Activated CD8-positive, alpha-beta T cell treated with anti-CD3 and anti-CD28 coated beads, Interleukin-2, amount 10 ng/mL, durations not matched to agents 7 days and 5 days (primary cell): ENCODE measurements at regions not wholly inside any gene's neighbourhood (a gene's known extent, or its start where the extent isn't known, plus 50 kb on each side); places are given as distances from the start of the nearest gene placed in this dataset.

Experiments used
- ATAC-seq: fragments of 150-1000 bp; cut with Tn5 transposase; one replicate; pipeline ENCODE4 v1.10.0; 2021; ENCODE audit warnings: moderate library complexity
- CTCF ChIA-PET: fragments of 350-600 bp; sonication (Branson Sonifier 250); formaldehyde crosslinking; loops from one replicate; lab custom pipeline; 2021; ENCODE audit warnings: antibody characterized with exemption; lab: Charles Lee
- POLR2A ChIA-PET: fragments of 350-600 bp; sonication (Branson Sonifier 250); formaldehyde crosslinking; loops from one replicate; lab custom pipeline; 2021; ENCODE audit warnings: antibody characterized with exemption; lab: Charles Lee
- DNase-seq: peaks from one replicate; pipeline ENCODE4 v3.0.0-alpha.2; 2020
- H3K27ac Mint-ChIP-seq: one replicate; pipeline ENCODE4 v1.8.0; 2021; ENCODE audit warnings: mild to moderate bottlenecking, mixed read lengths
- H3K27me3 Mint-ChIP-seq: one replicate; pipeline ENCODE4 v1.8.0; 2021; ENCODE audit warnings: low read depth, mixed read lengths
- H3K36me3 Mint-ChIP-seq: one replicate; pipeline ENCODE4 v1.8.0; 2021; ENCODE audit warnings: low read depth, mixed read lengths
- H3K4me1 Mint-ChIP-seq: one replicate; pipeline ENCODE4 v1.8.0; 2021; ENCODE audit warnings: low read depth, mixed read lengths
- H3K4me3 Mint-ChIP-seq: one replicate; pipeline ENCODE4 v1.8.0; 2021; ENCODE audit warnings: mild to moderate bottlenecking, mixed read lengths
- H3K9me3 Mint-ChIP-seq: one replicate; pipeline ENCODE4 v1.8.0; 2022; ENCODE audit warnings: mixed read lengths; ENCODE audit not compliant: insufficient read depth

DNA sequence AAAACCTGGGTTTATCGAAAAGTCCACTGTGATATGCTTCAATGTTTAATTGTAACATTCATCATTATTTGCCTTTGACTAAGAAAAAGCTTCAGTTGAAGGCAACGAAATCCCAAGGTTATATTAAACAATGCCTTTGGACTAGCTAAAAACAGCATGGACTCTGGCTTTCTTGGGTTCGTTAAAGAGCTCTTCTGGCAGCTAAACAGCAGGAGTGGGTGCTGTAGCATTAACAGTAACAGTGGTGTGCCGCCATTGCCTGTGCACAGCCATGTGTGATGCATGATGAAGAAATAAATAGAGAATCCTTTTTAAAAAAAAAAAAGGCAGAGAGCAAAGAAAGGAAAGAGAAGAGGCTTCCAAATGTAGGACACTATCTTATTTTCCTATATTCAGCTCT, 406.6 kb upstream of the FAT3 start:
- Mint-ChIP-seq H3K9me3 (no peaks in the 10 kb centered on the region), H3K36me3 (no peaks in the 10 kb centered on the region), H3K4me1 (no peaks in the 10 kb centered on the region), H3K4me3 (no peak overlapping the region), H3K27me3 (no peaks in the 10 kb centered on the region), H3K27ac (no peak overlapping the region)
- ATAC-seq (no peak), DNase-seq (no peak)
- ChIA-PET POLR2A (no interaction called here), CTCF (no interaction called here)

DNA sequence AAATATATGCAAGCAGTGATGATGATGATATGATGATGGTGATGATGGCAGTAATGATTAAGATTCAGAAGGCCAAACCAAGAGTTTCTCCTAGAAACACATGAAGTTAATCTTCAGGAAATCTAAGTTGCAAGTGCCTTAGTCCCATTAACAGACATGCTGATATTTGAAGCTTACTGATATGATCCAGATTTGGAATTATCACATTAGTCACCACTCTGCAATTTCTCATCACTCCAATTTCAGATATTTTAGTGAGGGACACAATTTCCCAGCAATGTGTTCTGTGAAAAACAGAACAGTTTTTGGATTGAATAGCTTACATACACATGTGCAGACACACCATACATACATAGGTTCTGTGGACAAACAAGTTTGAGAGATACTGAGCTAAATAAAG, 411.4 kb upstream of the FAT3 start:
- ATAC-seq (no peak), DNase-seq (no peak)
- ChIA-PET CTCF (no interaction called here), POLR2A (no interaction called here)
- Mint-ChIP-seq H3K27me3 (no peaks in the 10 kb centered on the region), H3K27ac (no peak overlapping the region), H3K9me3 (peaks cover 4% of the 10 kb centered on the region), H3K4me1 (no peaks in the 10 kb centered on the region), H3K36me3 (no peaks in the 10 kb centered on the region), H3K4me3 (no peak overlapping the region)

DNA sequence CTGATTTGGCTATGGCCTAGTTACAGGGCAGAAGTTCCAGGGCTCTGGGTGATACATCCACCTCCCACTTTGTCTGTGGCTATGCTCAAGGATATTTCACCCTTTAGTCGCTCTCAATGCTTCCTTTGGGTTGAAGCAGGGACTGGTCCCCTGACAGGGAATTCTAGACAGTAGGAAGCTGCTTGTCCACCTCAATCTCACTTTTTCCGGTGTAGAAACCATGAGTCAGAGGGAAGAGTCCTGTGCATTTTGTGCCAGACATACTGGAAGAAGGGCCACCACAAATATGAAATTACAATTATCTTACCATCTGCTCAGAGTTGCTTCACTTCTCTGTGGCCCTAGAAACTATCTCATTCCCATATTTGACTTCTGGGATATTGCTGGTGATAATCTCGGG, 413.7 kb upstream of the FAT3 start:
- Mint-ChIP-seq H3K27me3 (no peaks in the 10 kb centered on the region), H3K27ac (no peak overlapping the region), H3K4me3 (no peak overlapping the region), H3K9me3 (peaks cover 9% of the 10 kb centered on the region), H3K4me1 (no peaks in the 10 kb centered on the region), H3K36me3 (no peaks in the 10 kb centered on the region)
- POLR2A ChIA-PET, result no interaction called here
- DNase-seq (no peak), ATAC-seq (no peak)
- CTCF ChIA-PET, result no interaction called here

DNA sequence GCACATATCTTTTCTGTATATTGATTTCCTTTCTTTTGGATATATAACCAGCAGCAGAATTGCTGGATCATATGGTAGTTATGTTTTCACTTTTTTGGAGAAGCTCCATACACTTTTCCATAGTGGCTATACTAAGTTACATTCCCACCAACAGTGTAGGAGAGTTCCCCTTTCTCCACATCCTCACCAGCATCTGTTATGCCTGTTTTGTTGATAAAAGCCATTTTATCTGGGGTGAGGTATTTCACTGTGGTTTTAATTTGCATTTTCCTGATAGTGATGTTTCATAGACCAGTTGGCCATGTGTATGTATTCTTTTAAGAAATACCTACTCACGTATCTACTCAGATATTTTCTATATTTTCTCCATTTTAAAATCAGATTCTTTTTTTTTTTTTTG, 419.3 kb upstream of the FAT3 start:
- no peaks in the 10 kb centered on the region for H3K27me3 Mint-ChIP-seq
- CTCF ChIA-PET, result no interaction called here
- no peak overlapping the region for H3K4me3 Mint-ChIP-seq
- H3K27ac Mint-ChIP-seq, result no peak overlapping the region
- POLR2A ChIA-PET, result no interaction called here
- H3K9me3 Mint-ChIP-seq, result peaks cover 6% of the 10 kb centered on the region
- no peaks in the 10 kb centered on the region for H3K36me3 Mint-ChIP-seq
- ATAC-seq, result no peak
- no peak for DNase-seq
- H3K4me1 Mint-ChIP-seq, result no peaks in the 10 kb centered on the region

DNA sequence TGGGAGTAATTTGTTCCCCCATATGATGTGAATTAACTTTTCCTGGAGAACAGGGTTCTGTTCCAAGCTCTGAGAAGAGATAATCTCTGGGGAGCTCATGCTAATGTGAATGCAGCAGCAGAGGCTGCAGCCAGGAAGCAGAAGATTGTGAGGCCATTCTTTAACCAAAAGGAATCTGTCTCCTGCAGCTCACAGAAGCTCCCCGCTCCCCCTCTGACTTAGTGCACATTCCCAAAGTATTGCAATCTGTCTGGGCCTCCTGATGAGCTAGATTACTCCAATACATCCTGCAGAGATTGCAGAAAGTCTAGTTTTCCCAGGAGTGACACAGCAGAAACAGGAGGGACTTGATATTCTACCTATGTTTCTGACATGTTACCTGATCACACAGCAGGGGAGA, 420.6 kb upstream of the FAT3 start:
- CTCF ChIA-PET, result no interaction called here
- no peak overlapping the region for H3K27ac Mint-ChIP-seq
- no peak for DNase-seq
- no peaks in the 10 kb centered on the region for H3K4me1 Mint-ChIP-seq
- peaks cover 6% of the 10 kb centered on the region for H3K9me3 Mint-ChIP-seq
- no peaks in the 10 kb centered on the region for H3K27me3 Mint-ChIP-seq
- no peak overlapping the region for H3K4me3 Mint-ChIP-seq
- POLR2A ChIA-PET, result no interaction called here
- no peak for ATAC-seq
- no peaks in the 10 kb centered on the region for H3K36me3 Mint-ChIP-seq

DNA sequence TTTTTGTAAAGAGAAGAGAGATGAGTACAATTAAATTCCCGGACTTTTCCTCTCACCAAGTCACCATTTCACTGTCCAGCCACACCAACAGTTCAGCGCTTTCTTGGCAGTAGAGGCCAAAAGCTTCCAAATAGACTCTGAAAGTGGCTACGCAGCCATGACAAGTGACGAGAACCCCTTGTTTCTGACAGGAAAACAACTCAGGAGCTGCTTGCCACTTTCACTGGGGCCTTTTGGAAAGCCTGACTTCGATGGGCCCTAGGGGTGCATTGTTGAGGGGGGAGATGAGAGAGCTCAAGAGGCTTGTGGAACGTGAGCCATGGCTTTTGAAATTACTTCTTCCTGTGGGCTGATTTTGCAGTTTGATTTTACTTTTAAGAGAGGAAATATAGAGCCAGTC, 422.1 kb upstream of the FAT3 start:
- Mint-ChIP-seq H3K27ac (no peak overlapping the region), H3K27me3 (no peaks in the 10 kb centered on the region), H3K9me3 (peaks cover 5% of the 10 kb centered on the region), H3K4me3 (no peak overlapping the region), H3K4me1 (no peaks in the 10 kb centered on the region), H3K36me3 (no peaks in the 10 kb centered on the region)
- no peak for DNase-seq
- ATAC-seq, result no peak
- ChIA-PET POLR2A (no interaction called here), CTCF (no interaction called here)

DNA sequence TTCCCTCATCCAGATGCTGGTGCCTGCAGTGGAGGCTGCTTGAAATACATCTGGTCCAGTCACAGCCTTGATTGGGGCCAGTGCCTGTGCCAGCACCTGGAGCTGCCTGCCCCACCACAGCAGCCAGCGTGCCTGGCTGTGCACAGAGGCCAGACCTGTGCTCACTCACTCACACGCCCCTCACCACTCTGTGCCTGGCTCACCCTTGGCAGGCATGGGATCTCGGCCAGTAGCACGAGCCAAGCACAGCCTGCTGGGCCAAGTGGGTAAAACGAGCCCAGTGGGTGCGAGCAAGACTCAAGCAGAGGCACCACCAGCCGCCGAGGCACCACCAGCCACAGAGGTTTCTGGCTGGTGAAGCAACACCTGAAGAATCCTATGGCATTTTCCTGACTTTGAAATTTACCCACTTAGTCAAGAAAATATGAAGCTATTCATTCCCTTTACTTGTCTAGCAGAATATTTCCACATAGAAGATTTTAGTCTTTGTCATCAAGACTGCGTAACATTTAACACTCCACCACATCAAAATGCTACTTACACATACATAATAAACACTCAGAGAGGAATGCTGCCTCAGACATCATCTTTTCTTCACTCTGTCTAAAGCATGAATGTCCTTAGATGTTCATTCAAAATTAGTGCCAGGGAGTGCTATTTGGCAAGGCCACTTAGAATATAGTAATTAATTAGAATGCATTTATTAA, 424.3 kb upstream of the FAT3 start:
- no peaks in the 10 kb centered on the region for H3K9me3 Mint-ChIP-seq
- ATAC-seq (no peak), DNase-seq (no peak)
- ChIA-PET POLR2A (no interaction called here), CTCF (no interaction called here)
- H3K27ac Mint-ChIP-seq, result no peak overlapping the region
- H3K36me3 Mint-ChIP-seq, result no peaks in the 10 kb centered on the region
- no peaks in the 10 kb centered on the region for H3K27me3 Mint-ChIP-seq
- H3K4me3 Mint-ChIP-seq, result no peak overlapping the region
- no peaks in the 10 kb centered on the region for H3K4me1 Mint-ChIP-seq

DNA sequence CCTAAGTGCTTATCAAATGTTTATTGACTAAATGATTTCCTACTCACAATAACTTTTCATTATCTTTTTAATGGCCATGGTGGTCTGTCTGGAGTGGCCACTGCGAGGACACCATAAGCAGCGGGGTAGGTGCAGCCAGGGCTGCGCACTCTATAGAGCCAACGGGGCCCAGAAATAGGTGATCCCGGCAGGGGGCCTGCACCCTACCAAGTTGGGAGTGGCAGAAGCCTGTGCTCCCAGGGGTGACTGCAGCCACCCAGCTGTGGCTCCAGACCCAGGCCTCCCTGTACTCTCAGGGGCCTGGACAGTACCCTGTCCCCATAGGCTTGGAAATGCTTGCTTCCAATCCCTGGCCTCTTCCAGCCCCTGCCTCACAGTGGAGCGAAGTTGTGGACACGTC, 426.4 kb upstream of the FAT3 start:
- Mint-ChIP-seq H3K4me3 (no peak overlapping the region), H3K27ac (no peak overlapping the region), H3K9me3 (no peaks in the 10 kb centered on the region), H3K27me3 (no peaks in the 10 kb centered on the region), H3K36me3 (no peaks in the 10 kb centered on the region), H3K4me1 (no peaks in the 10 kb centered on the region)
- ATAC-seq, result no peak
- ChIA-PET POLR2A (no interaction called here), CTCF (no interaction called here)
- no peak for DNase-seq

DNA sequence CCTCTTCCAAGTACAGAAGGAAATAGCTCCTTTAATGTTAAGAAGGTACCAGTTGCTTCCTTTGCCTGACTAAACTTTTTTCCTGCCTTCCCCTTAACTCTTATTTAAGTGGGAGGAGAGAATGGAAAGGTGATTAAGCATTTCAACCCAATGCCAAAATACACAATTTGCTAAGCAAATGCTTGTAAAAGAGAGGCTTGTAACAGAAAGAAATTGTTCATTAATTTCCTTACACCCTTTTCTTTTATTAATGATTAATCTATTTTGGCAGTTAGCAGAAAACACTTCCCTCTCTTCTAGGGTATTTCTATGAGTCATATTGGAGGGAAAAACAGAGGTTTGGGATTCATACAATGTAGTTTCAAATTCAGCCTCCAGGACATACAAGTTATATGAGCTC, 427.6 kb upstream of the FAT3 start:
- H3K4me3 Mint-ChIP-seq, result no peak overlapping the region
- H3K9me3 Mint-ChIP-seq, result no peaks in the 10 kb centered on the region
- no peak for DNase-seq
- ChIA-PET CTCF (no interaction called here), POLR2A (no interaction called here)
- no peaks in the 10 kb centered on the region for H3K36me3 Mint-ChIP-seq
- H3K4me1 Mint-ChIP-seq, result no peaks in the 10 kb centered on the region
- H3K27ac Mint-ChIP-seq, result no peak overlapping the region
- ATAC-seq, result no peak
- no peaks in the 10 kb centered on the region for H3K27me3 Mint-ChIP-seq

DNA sequence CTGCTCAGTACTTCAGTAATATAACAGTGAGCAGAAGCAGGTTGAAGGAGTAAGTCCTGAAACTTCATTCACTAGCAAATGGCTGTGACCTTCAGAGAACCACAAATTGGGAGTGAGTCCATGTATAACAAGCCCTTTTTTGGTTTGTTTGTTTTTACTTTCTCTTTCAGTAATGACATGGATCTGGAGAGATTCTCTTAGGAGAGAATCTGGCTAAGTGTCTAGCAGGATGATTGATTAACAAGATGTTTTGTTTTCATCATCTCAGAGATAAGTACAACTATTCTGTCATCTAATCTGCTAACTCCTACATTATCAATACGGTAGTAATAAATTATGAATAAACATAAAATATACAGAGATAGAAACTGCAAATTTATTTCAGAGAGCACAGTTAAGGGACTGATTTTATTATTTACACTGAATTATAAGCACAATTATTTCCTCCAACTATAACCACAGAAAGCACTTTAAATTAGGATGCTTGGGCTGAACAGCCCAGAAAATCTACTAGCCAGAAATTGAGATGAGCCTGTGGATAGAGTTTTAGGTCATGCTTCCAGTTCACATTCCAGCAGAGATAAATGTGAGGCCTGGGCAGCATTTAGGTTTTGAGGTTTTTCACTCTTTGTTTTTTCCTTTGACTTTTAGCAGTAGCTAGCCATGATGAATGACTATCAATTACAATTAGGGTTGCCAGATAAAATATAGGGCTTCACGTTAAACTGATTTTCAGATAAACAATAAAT, 429.3 kb upstream of the FAT3 start:
- Mint-ChIP-seq H3K9me3 (no peaks in the 10 kb centered on the region), H3K4me1 (peaks cover 4% of the 10 kb centered on the region), H3K4me3 (no peak overlapping the region), H3K27ac (no peak overlapping the region), H3K27me3 (no peaks in the 10 kb centered on the region), H3K36me3 (no peaks in the 10 kb centered on the region)
- no peak for DNase-seq
- POLR2A ChIA-PET, result no interaction called here
- no peak for ATAC-seq
- CTCF ChIA-PET, result no interaction called here

DNA sequence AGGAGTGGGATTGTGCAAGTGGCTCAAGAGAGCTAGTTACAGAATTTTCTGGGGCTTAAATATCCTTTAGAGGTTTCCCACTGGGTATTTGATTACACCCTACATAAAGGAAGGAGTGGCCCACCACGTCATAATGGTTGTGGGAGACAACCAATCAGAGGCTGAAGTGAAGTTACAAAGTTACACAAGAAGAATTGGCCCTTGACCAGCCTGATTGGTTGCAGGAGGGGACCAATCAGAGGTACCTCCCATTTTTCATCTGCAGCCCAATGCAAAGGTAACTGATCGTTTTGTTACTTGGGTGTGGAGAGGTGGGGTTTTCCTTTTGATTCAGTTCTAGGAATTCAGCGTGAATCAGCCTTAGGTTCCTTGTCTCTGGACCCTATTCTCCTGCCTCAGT, 430.5 kb upstream of the FAT3 start:
- ChIA-PET POLR2A (no interaction called here), CTCF (no interaction called here)
- ATAC-seq, result no peak
- Mint-ChIP-seq H3K27ac (no peak overlapping the region), H3K4me1 (peaks cover 4% of the 10 kb centered on the region), H3K36me3 (no peaks in the 10 kb centered on the region), H3K27me3 (no peaks in the 10 kb centered on the region), H3K9me3 (no peaks in the 10 kb centered on the region), H3K4me3 (no peak overlapping the region)
- no peak for DNase-seq

DNA sequence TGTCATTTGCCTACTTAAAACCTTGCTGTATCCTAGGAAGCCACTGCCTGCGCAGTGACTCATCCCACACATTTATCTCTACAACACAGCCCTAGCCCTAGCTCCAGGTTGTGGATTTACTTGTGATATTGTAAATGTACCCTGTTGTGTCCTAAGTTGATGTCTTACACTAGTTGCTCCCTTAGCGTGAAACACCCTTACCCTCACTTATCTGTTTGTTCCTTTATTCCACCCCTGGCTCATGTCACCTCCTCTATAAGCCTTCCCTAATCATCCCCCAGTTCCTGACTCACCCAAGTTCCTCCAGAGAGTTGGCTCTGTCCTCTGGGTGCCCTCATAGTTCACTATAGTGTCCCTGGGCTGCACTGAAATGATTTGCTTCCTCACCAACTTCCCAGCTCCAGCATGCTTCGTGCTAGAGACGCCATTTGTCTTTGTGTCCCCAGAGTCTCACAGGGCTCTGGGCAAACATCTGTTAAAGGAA, 431.8 kb upstream of the FAT3 start:
- ChIA-PET POLR2A (no interaction called here), CTCF (no interaction called here)
- DNase-seq (no peak), ATAC-seq (no peak)
- Mint-ChIP-seq H3K4me3 (no peak overlapping the region), H3K27me3 (no peaks in the 10 kb centered on the region), H3K27ac (no peak overlapping the region), H3K4me1 (peaks cover 4% of the 10 kb centered on the region), H3K36me3 (no peaks in the 10 kb centered on the region), H3K9me3 (no peaks in the 10 kb centered on the region)

DNA sequence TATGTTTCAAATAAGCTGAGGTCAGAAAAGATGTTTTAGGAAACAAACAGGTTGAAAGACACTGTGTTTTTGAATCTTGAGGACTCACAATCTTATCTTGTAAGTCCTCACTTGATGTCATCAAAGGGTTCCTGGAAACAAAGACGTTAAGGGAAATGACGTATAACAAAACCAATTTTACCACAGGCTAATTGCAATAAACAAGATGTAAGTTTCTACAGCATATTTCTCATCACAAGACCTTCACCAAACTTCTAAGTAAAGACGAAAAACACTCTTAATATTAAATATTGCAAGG, 433.5 kb upstream of the FAT3 start:
- no peak for DNase-seq
- no peak for ATAC-seq
- CTCF ChIA-PET, result no interaction called here

More for the DNA sequence above, 433.5 kb upstream of the FAT3 start:
- Mint-ChIP-seq H3K9me3 (no peaks in the 10 kb centered on the region), H3K36me3 (no peaks in the 10 kb centered on the region), H3K4me1 (peaks cover 4% of the 10 kb centered on the region), H3K27me3 (no peaks in the 10 kb centered on the region), H3K4me3 (no peak overlapping the region), H3K27ac (peak overlapping the region; percentile 56)
- POLR2A ChIA-PET, result no interaction called here
